ENCODE measurements at regions not wholly inside any gene's neighbourhood (a gene's known extent, or its start where the extent isn't known, plus 50 kb on each side); places are given as distances from the start of the nearest gene placed in this dataset.
"Not testable (repeated sequence)": the region's sequence is repeated elsewhere in the genome, so short reads cannot be mapped to it uniquely, and the experiment has no call there.

GRCh38 chr19:30841934-30842333 lies 469.8 kb downstream of the ZNF536 start:
- in situ Hi-C loops (cut with HindIII; ENCODE audit: low sequenced_read_pairs): no loop called here
- TF ChIP-seq CTCF (IDR thresholded peaks at IDR 0.05; ENCODE audit: low read depth, low read length, missing control alignments): no peak
- H3K4me3 ChIP-seq (ENCODE audit: low read depth, low read length): no peak overlapping the region
- DNase-seq (ENCODE audit: low read depth): no peak

- DNase-seq (ENCODE audit: low read depth): no peak
- TF ChIP-seq CTCF (IDR thresholded peaks at IDR 0.05; ENCODE audit: low read depth, low read length, missing control alignments): no peak
- no peak overlapping the region for H3K4me3 ChIP-seq (ENCODE audit: low read depth, low read length)
- in situ Hi-C loops (cut with HindIII; ENCODE audit: low sequenced_read_pairs): no loop called here
These were observed 458.7 kb downstream of the ZNF536 start for GRCh38 chr19:30830875-30831274.

- DNase-seq (ENCODE audit: low read depth); H3K4me3 ChIP-seq (ENCODE audit: low read depth, low read length); in situ Hi-C loops (cut with HindIII; ENCODE audit: low sequenced_read_pairs): not testable (repeated sequence)
These were observed 453.3 kb downstream of the ZNF536 start for GRCh38 chr19:30825505-30825904.

GRCh38 chr19:30824809-30825208 lies 452.6 kb downstream of the ZNF536 start:
- in situ Hi-C loops (cut with HindIII; ENCODE audit: low sequenced_read_pairs): no loop called here

GRCh38 chr19:30817965-30818567 lies 445.9 kb downstream of the ZNF536 start:
- in situ Hi-C loops (cut with HindIII; ENCODE audit: low sequenced_read_pairs): no loop called here
- no peak overlapping the region for H3K4me3 ChIP-seq (ENCODE audit: low read depth, low read length)
- DNase-seq (ENCODE audit: low read depth): no peak
- no peak for TF ChIP-seq CTCF (IDR thresholded peaks at IDR 0.05; ENCODE audit: low read depth, low read length, missing control alignments)

More at GRCh38 chr19:30824809-30825208, 452.6 kb downstream of the ZNF536 start:
- no peak for TF ChIP-seq CTCF (IDR thresholded peaks at IDR 0.05; ENCODE audit: low read depth, low read length, missing control alignments)
- no peak overlapping the region for H3K4me3 ChIP-seq (ENCODE audit: low read depth, low read length)
- no peak for DNase-seq (ENCODE audit: low read depth)

GRCh38 chr19:30817197-30817596 lies 445.0 kb downstream of the ZNF536 start:
- in situ Hi-C loops (cut with HindIII; ENCODE audit: low sequenced_read_pairs): no loop called here
- DNase-seq (ENCODE audit: low read depth): no peak
- no peak for TF ChIP-seq CTCF (IDR thresholded peaks at IDR 0.05; ENCODE audit: low read depth, low read length, missing control alignments)
- no peak overlapping the region for H3K4me3 ChIP-seq (ENCODE audit: low read depth, low read length)

- in situ Hi-C loops (cut with HindIII; ENCODE audit: low sequenced_read_pairs): no loop called here
- no peak for DNase-seq (ENCODE audit: low read depth)
- no peak for TF ChIP-seq CTCF (IDR thresholded peaks at IDR 0.05; ENCODE audit: low read depth, low read length, missing control alignments)
- H3K4me3 ChIP-seq (ENCODE audit: low read depth, low read length): no peak overlapping the region
These were observed 443.9 kb downstream of the ZNF536 start for GRCh38 chr19:30815889-30816580.

Measured in astrocyte of the cerebellum (primary cell).